GM13976 (cell line): ENCODE measurements at regions not wholly inside any gene's neighbourhood (a gene's known extent, or its start where the extent isn't known, plus 50 kb on each side); places are given as distances from the start of the nearest gene placed in this dataset.

Experiments
- DNase-seq: peaks from one replicate; pipeline ENCODE4 v3.0.0; 2012; ENCODE audit warnings: low spot score
- CTCF ChIP-seq: IDR thresholded peaks from 2 replicates; pipeline ENCODE4 v1.5.1; 2012; ENCODE audit warnings: borderline replicate concordance, mild to moderate bottlenecking; ENCODE audit not compliant: insufficient read depth; ENCODE audit errors: extremely low read depth, missing control alignments, control extremely low read depth
- in situ Hi-C: fragments of 300-500 bp; cut with MboI; formaldehyde crosslinking; loops from one replicate; pipeline ENCODE4 v1.12.0; 2022; ENCODE audit warnings: low sequenced_read_pairs, mixed read lengths, inconsistent platforms; ENCODE audit not compliant: unreplicated experiment

GRCh38 chr5:2238732-2239131 lies 356.0 kb upstream of the IRX4 start:
- in situ Hi-C loops, result no loop called here
- no peak for TF ChIP-seq CTCF
- DNase-seq, result no peak

DNA sequence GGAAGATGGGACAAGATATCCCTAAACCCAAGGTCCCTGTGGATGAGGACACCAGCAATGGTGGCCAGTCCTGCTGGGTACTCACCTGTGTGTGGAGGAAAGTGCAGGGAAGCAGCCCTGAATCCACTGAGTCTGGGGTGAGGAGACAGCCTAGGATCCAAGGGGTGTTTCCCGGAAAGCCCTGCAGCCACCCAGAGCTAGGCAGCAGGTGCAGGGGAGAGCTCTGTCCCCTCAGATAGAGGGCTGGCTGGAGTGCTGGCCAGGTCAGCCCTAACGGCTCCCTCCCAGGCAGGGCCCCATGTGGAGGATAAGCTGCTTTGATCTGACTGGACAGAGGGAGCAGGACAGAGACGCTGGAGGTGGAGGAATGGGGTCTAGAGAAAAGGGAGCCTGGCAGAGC lies 344.7 kb upstream of the IRX4 start:
- no peak for TF ChIP-seq CTCF
- DNase-seq, result no peak
- in situ Hi-C loops, result no loop called here

DNA sequence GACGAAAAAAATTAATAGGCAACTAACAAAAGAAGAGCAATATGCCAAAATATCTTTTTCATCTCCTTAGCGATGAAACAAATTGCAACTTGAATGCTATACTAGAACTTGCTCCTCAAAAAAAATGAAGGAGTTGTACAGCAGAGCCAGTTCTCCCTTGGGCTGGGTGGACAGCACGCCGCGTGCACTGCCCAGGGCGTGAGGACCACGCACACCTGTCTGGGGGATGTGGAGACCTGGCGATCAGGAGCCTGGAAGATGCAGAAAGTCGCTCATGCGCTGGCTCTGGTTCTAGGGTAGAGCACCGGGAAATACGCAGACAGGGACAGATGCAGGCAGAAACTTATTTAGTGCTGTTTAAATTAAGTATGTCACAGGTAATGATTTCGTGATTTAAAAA lies 342.0 kb upstream of the IRX4 start:
- in situ Hi-C loops, result no loop called here
- no peak for DNase-seq
- TF ChIP-seq CTCF, result no peak

GRCh38 chr5:2223303-2223702 lies 340.6 kb upstream of the IRX4 start:
- no peak for TF ChIP-seq CTCF
- in situ Hi-C loops, result no loop called here
- no peak for DNase-seq

GRCh38 chr5:2222246-2222992 lies 339.7 kb upstream of the IRX4 start:
- in situ Hi-C loops, result no loop called here

DNA sequence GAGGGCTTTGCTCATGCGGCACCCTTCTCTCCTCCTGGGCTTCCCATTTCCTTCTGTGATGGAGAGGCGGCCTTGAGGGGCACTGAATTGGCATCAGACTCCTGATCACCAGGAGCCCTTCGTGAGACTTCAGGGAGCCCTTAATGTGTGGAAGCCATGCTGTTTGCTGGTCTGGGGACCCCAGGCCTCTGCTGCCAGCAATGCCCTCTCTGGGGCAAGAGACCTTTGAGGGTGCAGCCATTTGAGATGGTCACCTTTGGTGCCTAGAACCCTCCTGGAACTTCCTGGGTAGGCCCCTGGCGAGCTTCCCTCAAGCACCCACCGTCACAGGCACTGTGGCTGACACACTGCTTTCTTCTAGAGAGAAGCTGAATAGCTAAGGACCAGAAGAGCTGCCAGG lies 338.7 kb upstream of the IRX4 start:
- peak; percentile 3 for DNase-seq
- no peak for TF ChIP-seq CTCF
- in situ Hi-C loops, result no loop called here

More at GRCh38 chr5:2222246-2222992, 339.7 kb upstream of the IRX4 start:
- no peak for DNase-seq
- no peak for TF ChIP-seq CTCF
